ENCODE measurements at regions not wholly inside any gene's neighbourhood (a gene's known extent, or its start where the extent isn't known, plus 50 kb on each side); places are given as distances from the start of the nearest gene placed in this dataset.
"Not testable (repeated sequence)": the region's sequence is repeated elsewhere in the genome, so short reads cannot be mapped to it uniquely, and the experiment has no call there.

DNA sequence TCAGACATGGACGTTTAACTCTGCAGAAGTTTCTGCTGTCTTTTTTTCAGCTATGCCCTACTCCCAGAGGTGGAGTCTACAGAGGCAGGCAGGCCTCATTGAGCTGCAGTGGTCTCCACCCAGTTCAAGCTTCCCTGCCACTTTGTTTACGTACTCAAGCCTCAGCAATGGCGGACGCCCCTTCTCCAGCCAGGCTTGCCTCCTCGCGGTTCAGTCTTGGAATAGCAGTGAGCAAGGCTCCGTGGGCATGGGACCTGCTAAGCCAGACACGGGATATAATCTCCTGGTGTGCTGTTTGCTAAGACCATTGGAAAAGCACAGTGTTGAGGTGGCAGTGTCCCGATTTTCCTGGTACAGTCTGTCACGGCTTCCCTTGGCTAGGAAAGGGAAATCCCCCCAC, 496.2 kb upstream of the UBE2E2 start:
- TF ChIP-seq, protein P1, sequence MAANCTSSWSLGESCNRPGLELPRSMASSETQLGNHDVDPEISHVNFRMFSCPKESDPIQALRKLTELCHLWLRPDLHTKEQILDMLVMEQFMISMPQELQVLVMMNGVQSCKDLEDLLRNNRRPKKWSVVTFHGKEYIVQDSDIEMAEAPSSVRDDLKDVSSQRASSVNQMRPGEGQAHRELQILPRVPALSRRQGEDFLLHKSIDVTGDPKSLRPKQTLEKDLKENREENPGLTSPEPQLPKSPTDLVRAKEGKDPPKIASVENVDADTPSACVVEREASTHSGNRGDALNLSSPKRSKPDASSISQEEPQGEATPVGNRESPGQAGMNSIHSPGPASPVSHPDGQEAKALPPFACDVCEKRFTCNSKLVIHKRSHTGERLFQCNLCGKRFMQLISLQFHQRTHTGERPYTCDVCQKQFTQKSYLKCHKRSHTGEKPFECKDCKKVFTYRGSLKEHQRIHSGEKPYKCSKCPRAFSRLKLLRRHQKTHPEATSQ (tag by site-specific recombination; IDR thresholded peaks at IDR 0.05) = not testable (repeated sequence)
- TF ChIP-seq CTCF (tag by site-specific recombination; IDR thresholded peaks at IDR 0.05); ZNF174 (tag by site-specific recombination; IDR thresholded peaks at IDR 0.05); ZNF292 (tag by site-specific recombination; IDR thresholded peaks at IDR 0.05; ENCODE audit: borderline replicate concordance, low read depth); SP2 (tag by site-specific recombination; IDR thresholded peaks at IDR 0.05); ZBTB8A (tag by site-specific recombination; IDR thresholded peaks at IDR 0.05); ZNF555 (tag by site-specific recombination; conservative IDR thresholded peaks at IDR 0.05); ZNF311 (tag by site-specific recombination; IDR thresholded peaks at IDR 0.05; ENCODE audit: borderline replicate concordance); ZNF335 (tag by site-specific recombination; conservative IDR thresholded peaks at IDR 0.05); KLF17 (tag by site-specific recombination; IDR thresholded peaks at IDR 0.05): not testable (repeated sequence)

Data from HEK293 (cell line).